Osteoblast (primary cell): ENCODE measurements at regions not wholly inside any gene's neighbourhood (a gene's known extent, or its start where the extent isn't known, plus 50 kb on each side); places are given as distances from the start of the nearest gene placed in this dataset.

Experiments used
- DNase-seq: peaks from one replicate; pipeline ENCODE4 v3.0.0; 2011; ENCODE audit warnings: low spot score, mixed read lengths; ENCODE audit not compliant: insufficient read length; ENCODE audit errors: missing footprints
- H2AFZ ChIP-seq: 2 replicates; pipeline ENCODE4 v1.6.0; 2011; ENCODE audit warnings: mild to moderate bottlenecking, low read length
- H3K27ac ChIP-seq: 2 replicates; pipeline ENCODE4 v1.5.1; 2011; ENCODE audit warnings: mild to moderate bottlenecking, low read depth, low read length, moderate library complexity
- H3K27me3 ChIP-seq: 2 replicates; pipeline ENCODE4 v1.6.0; 2012; ENCODE audit warnings: mild to moderate bottlenecking, control low read depth, inconsistent platforms, low read length, moderate library complexity; ENCODE audit not compliant: insufficient read depth
- H3K36me3 ChIP-seq: 2 replicates; pipeline ENCODE4 v1.5.1; 2011; ENCODE audit warnings: mild to moderate bottlenecking, low read length, control low read depth, moderate library complexity; ENCODE audit not compliant: insufficient read depth
- H3K4me1 ChIP-seq: 2 replicates; pipeline ENCODE4 v1.5.1; 2011; ENCODE audit warnings: mild to moderate bottlenecking, low read length, control low read depth, moderate library complexity; ENCODE audit not compliant: insufficient read depth
- H3K4me2 ChIP-seq: 2 replicates; pipeline ENCODE4 v1.6.0; 2011; ENCODE audit warnings: mild to moderate bottlenecking, low read length; ENCODE audit not compliant: insufficient read depth
- H3K4me3 ChIP-seq: fragments of 200-600 bp; sonication (generic); 3 replicates; pipeline ENCODE4 v1.5.1; 2012; ENCODE audit warnings: mild to moderate bottlenecking, low read length, inconsistent platforms; ENCODE audit not compliant: insufficient read depth
- H3K79me2 ChIP-seq: 2 replicates; pipeline ENCODE4 v1.6.0; 2012; ENCODE audit warnings: mild to moderate bottlenecking, low read length, control low read depth, inconsistent platforms; ENCODE audit not compliant: insufficient read depth
- H3K9me3 ChIP-seq: 2 replicates; pipeline ENCODE4 v1.5.1; 2011; ENCODE audit warnings: low read depth, low read length, control low read depth
- H4K20me1 ChIP-seq: 2 replicates; pipeline ENCODE4 v1.6.0; 2012; ENCODE audit warnings: mild to moderate bottlenecking, low read length, control low read depth; ENCODE audit not compliant: insufficient read depth
- TF ChIP-seq, protein P1 (sequence below): IDR thresholded peaks from 2 replicates; pipeline ENCODE4 v1.5.1; 2011; ENCODE audit warnings: mild to moderate bottlenecking, low read depth, low read length, moderate library complexity; ENCODE audit errors: extremely low read depth

DNA sequence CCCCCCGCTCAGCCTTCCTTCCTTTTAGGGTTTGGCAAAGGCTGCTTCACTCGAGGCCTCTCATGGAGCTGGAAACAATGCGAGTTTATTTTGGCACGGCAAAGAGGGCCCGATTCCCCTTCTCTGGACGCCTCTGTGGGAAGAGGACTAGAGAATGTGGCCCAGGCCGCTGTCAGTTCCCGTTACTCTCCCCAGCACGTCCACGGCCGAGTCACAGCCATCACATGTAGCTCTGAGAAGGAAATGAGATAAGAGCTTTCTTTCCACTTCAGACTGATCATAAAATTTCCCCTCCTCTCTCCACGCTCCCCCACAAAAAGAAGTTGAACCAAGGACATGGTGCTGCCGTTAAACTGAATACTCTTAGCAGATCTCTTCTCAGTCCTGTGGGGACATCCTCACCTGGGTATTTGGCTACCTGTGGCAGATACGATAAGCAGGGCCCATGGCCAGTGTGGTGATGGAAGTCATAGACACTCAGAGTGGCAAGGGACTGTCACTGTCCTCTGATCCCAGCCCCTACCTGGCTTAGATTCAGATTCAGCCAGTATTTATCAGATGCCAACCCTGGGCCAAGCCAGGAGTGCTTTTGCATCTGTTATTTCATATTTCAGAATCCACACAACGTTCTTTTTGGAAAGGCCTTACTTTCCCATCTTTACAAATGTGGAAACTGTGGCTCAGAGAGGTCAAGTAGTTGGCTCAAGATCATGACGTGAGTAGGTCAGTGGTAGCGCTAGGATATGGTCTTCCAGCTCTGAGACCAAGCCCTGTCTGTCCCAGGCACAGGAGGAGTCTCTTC, 101.2 kb downstream of the MCFD2 start:
- no peaks in the 10 kb centered on the region for H4K20me1 ChIP-seq
- no peak overlapping the region for H3K4me3 ChIP-seq
- peak; percentile 86 for DNase-seq
- no peaks in the 10 kb centered on the region for H3K79me2 ChIP-seq
- no peaks in the 10 kb centered on the region for H3K27me3 ChIP-seq
- H3K27ac ChIP-seq = peak overlapping the region; percentile 97
- peaks cover 39% of the 10 kb centered on the region for H3K4me1 ChIP-seq
- no peak overlapping the region for H2AFZ ChIP-seq
- H3K9me3 ChIP-seq = no peaks in the 10 kb centered on the region
- no peak overlapping the region for H3K4me2 ChIP-seq
- H3K36me3 ChIP-seq = no peaks in the 10 kb centered on the region
- TF ChIP-seq, protein P1, sequence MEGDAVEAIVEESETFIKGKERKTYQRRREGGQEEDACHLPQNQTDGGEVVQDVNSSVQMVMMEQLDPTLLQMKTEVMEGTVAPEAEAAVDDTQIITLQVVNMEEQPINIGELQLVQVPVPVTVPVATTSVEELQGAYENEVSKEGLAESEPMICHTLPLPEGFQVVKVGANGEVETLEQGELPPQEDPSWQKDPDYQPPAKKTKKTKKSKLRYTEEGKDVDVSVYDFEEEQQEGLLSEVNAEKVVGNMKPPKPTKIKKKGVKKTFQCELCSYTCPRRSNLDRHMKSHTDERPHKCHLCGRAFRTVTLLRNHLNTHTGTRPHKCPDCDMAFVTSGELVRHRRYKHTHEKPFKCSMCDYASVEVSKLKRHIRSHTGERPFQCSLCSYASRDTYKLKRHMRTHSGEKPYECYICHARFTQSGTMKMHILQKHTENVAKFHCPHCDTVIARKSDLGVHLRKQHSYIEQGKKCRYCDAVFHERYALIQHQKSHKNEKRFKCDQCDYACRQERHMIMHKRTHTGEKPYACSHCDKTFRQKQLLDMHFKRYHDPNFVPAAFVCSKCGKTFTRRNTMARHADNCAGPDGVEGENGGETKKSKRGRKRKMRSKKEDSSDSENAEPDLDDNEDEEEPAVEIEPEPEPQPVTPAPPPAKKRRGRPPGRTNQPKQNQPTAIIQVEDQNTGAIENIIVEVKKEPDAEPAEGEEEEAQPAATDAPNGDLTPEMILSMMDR = no peak

DNA sequence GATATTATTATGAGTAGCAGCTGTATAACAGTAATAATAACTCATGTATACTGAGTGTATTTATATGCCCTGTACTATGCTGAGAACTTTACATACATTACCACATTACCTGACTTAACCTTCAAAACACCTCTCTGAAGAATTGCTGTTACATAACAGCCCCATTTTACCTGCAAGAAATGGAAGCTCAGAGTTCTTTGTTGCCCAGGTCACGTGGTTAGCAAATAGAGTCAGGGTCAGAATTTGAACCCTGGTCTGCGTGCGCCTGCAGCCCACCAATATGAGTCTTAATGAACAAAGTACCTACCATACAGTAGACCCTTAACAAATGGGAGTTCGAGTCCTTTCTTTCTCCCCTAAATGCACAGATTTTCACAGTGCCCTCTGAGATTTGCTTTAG, 101.9 kb downstream of the MCFD2 start:
- no peaks in the 10 kb centered on the region for H3K27me3 ChIP-seq
- no peak overlapping the region for H3K4me3 ChIP-seq
- TF ChIP-seq, protein P1 = no peak
- H3K36me3 ChIP-seq = no peaks in the 10 kb centered on the region
- H3K4me1 ChIP-seq = peaks cover 39% of the 10 kb centered on the region
- H3K9me3 ChIP-seq = no peaks in the 10 kb centered on the region
- DNase-seq = no peak
- no peaks in the 10 kb centered on the region for H4K20me1 ChIP-seq
- H3K79me2 ChIP-seq = no peaks in the 10 kb centered on the region
- H3K27ac ChIP-seq = peak overlapping the region; percentile 97
- H3K4me2 ChIP-seq = no peak overlapping the region
- no peak overlapping the region for H2AFZ ChIP-seq

DNA sequence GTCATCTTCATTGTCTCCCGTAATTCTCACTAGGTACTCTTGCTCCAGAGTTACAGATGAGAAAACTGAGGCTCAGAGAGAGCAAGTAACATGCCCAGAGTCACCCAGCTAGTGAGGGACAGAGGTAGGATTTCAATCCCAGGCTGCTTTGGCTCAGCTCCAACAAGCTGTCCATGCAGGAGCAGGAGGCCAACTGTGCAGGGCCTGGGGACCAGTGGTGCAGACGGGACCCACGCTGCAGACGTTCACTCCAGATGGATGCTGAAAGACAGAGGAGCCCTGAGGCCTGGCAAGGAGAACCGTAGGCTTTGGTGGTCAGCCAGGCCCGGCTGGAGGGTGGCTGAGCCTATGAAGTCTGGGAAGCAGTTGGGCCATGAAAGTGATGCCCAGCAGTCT, 102.6 kb downstream of the MCFD2 start:
- H3K79me2 ChIP-seq = no peaks in the 10 kb centered on the region
- H2AFZ ChIP-seq = no peak overlapping the region
- H3K4me3 ChIP-seq = no peak overlapping the region
- no peaks in the 10 kb centered on the region for H3K27me3 ChIP-seq
- no peaks in the 10 kb centered on the region for H3K36me3 ChIP-seq
- TF ChIP-seq, protein P1 = no peak
- H4K20me1 ChIP-seq = no peaks in the 10 kb centered on the region
- H3K9me3 ChIP-seq = no peaks in the 10 kb centered on the region
- H3K4me1 ChIP-seq = peaks cover 39% of the 10 kb centered on the region
- H3K4me2 ChIP-seq = peak overlapping the region; percentile 63
- no peak for DNase-seq
- H3K27ac ChIP-seq = peak overlapping the region; percentile 97
